ENCODE measurements at regions not wholly inside any gene's neighbourhood (a gene's known extent, or its start where the extent isn't known, plus 50 kb on each side); places are given as distances from the start of the nearest gene placed in this dataset.

- intact Hi-C loops (cut with micrococcal nuclease) = no loop called here
- ChIA-PET RAD21 (ENCODE audit: low non-redundant PET in 1 of 2, low total read pairs in 2 of 2, uncharacterized antibody in 2 of 2, unreplicated experiment in 2 of 2) (no interaction called here), POLR2A (no interaction called here), CTCF (no interaction called here)
- H3K79me2 ChIP-seq (ENCODE audit: insufficient read depth, low read length) = no peaks in the 10 kb centered on the region
- no peaks in the 10 kb centered on the region for H4K20me1 ChIP-seq (ENCODE audit: insufficient read depth)
- no peak overlapping the region for H2AFZ ChIP-seq (ENCODE audit: low read depth, low read length, poor library complexity, severe bottlenecking)
- no peak for DNase-seq (ENCODE audit: low read depth, low spot score)
- H3K4me2 ChIP-seq (ENCODE audit: low read length) = no peak overlapping the region
- no peaks in the 10 kb centered on the region for H3K4me1 ChIP-seq (ENCODE audit: control insufficient read depth in 1 of 2, insufficient read depth in 2 of 2, low read length in 2 of 2)
- no peak overlapping the region for H3K27ac ChIP-seq (ENCODE audit: low read depth, low read length)
- no peak overlapping the region for H3K4me3 ChIP-seq (replicated peaks in 1 of 2; ENCODE audit: low read depth in 1 of 2, low read length in 2 of 2)
- no peak for ATAC-seq
- H3K27me3 ChIP-seq (ENCODE audit: insufficient read depth, low read length) = peaks cover 63% of the 10 kb centered on the region
- no peaks in the 10 kb centered on the region for H3K9me3 ChIP-seq (ENCODE audit: control insufficient read depth in 1 of 2, insufficient read depth in 1 of 2, low read depth in 1 of 2, low read length in 2 of 2)
- no peaks in the 10 kb centered on the region for H3K9me2 ChIP-seq (ENCODE audit: insufficient read depth)
- no peak overlapping the region for H3K9ac ChIP-seq (ENCODE audit: low read length)
- BruUV-seq (replicated peaks) = no TSS peak
- TF ChIP-seq SRF (IDR thresholded peaks at IDR 0.05; ENCODE audit: low read depth) (no peak), POLR2AphosphoS5 (IDR thresholded peaks at IDR 0.05; ENCODE audit: low read depth, low read length) (no peak), REST (IDR thresholded peaks at IDR 0.05; ENCODE audit: low read depth) (no peak), ELF1 (IDR thresholded peaks at IDR 0.05; ENCODE audit: borderline replicate concordance, low read depth) (no peak), EGR1 (IDR thresholded peaks at IDR 0.05; ENCODE audit: low read depth) (no peak), POLR2A (IDR thresholded peaks at IDR 0.05; ENCODE audit: borderline replicate concordance, extremely low read depth, insufficient read depth, insufficient read length) (no peak), TCF7L2 (IDR thresholded peaks at IDR 0.05; ENCODE audit: borderline replicate concordance, extremely low read depth, insufficient read depth, insufficient read length) (no peak), ZFX (IDR thresholded peaks at IDR 0.05) (no peak), ZBTB33 (IDR thresholded peaks at IDR 0.05; ENCODE audit: extremely low read depth, insufficient replicate concordance, low read length) (no peak), ZNF274 (IDR thresholded peaks at IDR 0.05; ENCODE audit: low read depth, low read length) (no peak), SIN3A (IDR thresholded peaks at IDR 0.05; ENCODE audit: low read depth) (no peak), CEBPB (IDR thresholded peaks at IDR 0.05; ENCODE audit: low read depth) (no peak), EZH2phosphoT487 (IDR thresholded peaks at IDR 0.05; ENCODE audit: borderline replicate concordance) (no peak), EZH2 (IDR thresholded peaks at IDR 0.05) (no peak), FOSL1 (IDR thresholded peaks at IDR 0.05; ENCODE audit: low read depth) (no peak), RAD21 (IDR thresholded peaks at IDR 0.05; ENCODE audit: low read depth) (no peak)
- TF ChIP-seq, protein P1, sequence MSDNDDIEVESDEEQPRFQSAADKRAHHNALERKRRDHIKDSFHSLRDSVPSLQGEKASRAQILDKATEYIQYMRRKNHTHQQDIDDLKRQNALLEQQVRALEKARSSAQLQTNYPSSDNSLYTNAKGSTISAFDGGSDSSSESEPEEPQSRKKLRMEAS (IDR thresholded peaks at IDR 0.05) = no peak
- TF ChIP-seq, protein P2, sequence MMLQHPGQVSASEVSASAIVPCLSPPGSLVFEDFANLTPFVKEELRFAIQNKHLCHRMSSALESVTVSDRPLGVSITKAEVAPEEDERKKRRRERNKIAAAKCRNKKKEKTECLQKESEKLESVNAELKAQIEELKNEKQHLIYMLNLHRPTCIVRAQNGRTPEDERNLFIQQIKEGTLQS (IDR thresholded peaks at IDR 0.05) = no peak
- no peaks in the 10 kb centered on the region for H3K36me3 ChIP-seq (ENCODE audit: control insufficient read depth in 1 of 2, insufficient read depth in 2 of 2, low read length in 2 of 2)
Measured at GRCh38 chr1:34686531-34686930, 68.3 kb upstream of the GJB5 start.

Data from HCT116 (cell line).